ENCODE measurements at regions not wholly inside any gene's neighbourhood (a gene's known extent, or its start where the extent isn't known, plus 50 kb on each side); places are given as distances from the start of the nearest gene placed in this dataset.

DNA sequence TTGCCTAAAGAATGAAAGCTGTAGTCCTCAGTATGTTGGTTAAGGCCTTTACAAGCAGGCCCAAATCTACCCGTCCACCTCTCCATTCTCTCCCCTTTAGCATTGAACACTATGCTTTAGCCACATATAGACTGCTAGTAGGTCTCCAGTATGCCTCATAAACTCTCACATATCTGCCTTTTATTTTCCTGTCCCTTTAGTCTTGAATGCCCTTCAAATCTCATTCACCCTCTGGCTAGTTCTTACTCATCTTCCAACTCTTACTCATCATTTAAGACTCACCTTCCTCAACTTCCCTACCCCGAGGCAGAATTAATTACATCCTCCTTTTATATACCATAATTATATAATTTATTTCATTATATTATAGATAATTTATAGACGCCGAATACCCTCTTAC, 78.7 kb upstream of the TSPAN2 start:
- no peak for ATAC-seq (ENCODE audit: low FRiP score)
- no peak for DNase-seq (ENCODE audit: low spot score)
- TF ChIP-seq, protein P1, sequence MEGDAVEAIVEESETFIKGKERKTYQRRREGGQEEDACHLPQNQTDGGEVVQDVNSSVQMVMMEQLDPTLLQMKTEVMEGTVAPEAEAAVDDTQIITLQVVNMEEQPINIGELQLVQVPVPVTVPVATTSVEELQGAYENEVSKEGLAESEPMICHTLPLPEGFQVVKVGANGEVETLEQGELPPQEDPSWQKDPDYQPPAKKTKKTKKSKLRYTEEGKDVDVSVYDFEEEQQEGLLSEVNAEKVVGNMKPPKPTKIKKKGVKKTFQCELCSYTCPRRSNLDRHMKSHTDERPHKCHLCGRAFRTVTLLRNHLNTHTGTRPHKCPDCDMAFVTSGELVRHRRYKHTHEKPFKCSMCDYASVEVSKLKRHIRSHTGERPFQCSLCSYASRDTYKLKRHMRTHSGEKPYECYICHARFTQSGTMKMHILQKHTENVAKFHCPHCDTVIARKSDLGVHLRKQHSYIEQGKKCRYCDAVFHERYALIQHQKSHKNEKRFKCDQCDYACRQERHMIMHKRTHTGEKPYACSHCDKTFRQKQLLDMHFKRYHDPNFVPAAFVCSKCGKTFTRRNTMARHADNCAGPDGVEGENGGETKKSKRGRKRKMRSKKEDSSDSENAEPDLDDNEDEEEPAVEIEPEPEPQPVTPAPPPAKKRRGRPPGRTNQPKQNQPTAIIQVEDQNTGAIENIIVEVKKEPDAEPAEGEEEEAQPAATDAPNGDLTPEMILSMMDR (IDR thresholded peaks at IDR 0.05), result no peak

DNA sequence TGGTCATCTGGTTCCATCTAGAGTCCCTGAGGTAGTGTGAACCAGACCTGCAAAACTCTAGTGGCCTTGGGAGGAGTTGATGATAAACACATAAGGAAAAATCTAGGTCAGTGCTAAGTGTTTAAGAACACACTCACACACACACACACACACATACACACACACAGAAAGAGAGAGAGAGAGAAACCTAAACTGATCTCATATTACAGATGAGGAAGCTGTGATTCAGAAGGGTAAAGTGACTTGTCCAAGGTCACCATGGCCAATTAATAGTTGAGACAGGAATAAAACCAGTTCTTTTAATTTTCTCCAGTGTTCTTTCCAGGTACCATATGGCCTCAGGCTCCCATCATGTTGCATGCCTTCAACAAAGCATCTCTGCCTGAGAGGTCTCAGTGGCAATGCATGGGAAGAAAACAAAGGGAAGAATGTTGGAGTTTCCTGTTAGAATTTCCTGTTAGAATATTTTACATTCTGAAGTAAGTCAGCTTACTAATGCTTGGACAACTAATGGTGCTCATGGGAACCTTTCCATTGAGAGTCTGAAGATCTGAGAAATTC, 77.3 kb upstream of the TSPAN2 start:
- TF ChIP-seq, protein P1 (IDR thresholded peaks at IDR 0.05), result no peak
- no peak for DNase-seq (ENCODE audit: low spot score)
- no peak for ATAC-seq (ENCODE audit: low FRiP score)

GRCh38 chr1:115165776-115166175, 76.5 kb upstream of the TSPAN2 start:
- no peak for ATAC-seq (ENCODE audit: low FRiP score)
- TF ChIP-seq, protein P1 (IDR thresholded peaks at IDR 0.05), result no peak
- DNase-seq (ENCODE audit: low spot score), result no peak

GRCh38 chr1:115164940-115165705, 75.8 kb upstream of the TSPAN2 start:
- TF ChIP-seq, protein P1 (IDR thresholded peaks at IDR 0.05), result no peak
- DNase-seq (ENCODE audit: low spot score), result no peak
- ATAC-seq (ENCODE audit: low FRiP score), result no peak

GRCh38 chr1:115164484-115164883, 75.2 kb upstream of the TSPAN2 start:
- DNase-seq (ENCODE audit: low spot score) (no peak), ATAC-seq (ENCODE audit: low FRiP score) (no peak)
- TF ChIP-seq, protein P1 (IDR thresholded peaks at IDR 0.05), result no peak

- no peak for ATAC-seq (ENCODE audit: low FRiP score)
- TF ChIP-seq, protein P1 (IDR thresholded peaks at IDR 0.05), result no peak
- no peak for DNase-seq (ENCODE audit: low spot score)
Measured at GRCh38 chr1:115160728-115161127, 71.4 kb upstream of the TSPAN2 start.

GRCh38 chr1:115159958-115160357, 70.7 kb upstream of the TSPAN2 start:
- DNase-seq (ENCODE audit: low spot score) (no peak), ATAC-seq (ENCODE audit: low FRiP score) (no peak)
- TF ChIP-seq, protein P1 (IDR thresholded peaks at IDR 0.05), result no peak

Data from omental fat pad (tissue), 3 donors.